Stimulated activated CD4-positive, alpha-beta T cell treated with anti-CD3 and anti-CD28 coated beads, Interleukin-15, amount 100 ng/mL, for 24 hours (primary cell): ENCODE measurements at regions not wholly inside any gene's neighbourhood (a gene's known extent, or its start where the extent isn't known, plus 50 kb on each side); places are given as distances from the start of the nearest gene placed in this dataset.

ENCODE experiments used
- DNase-seq: peaks from one replicate; pipeline ENCODE4 v3.0.0-alpha.2; 2020

DNA sequence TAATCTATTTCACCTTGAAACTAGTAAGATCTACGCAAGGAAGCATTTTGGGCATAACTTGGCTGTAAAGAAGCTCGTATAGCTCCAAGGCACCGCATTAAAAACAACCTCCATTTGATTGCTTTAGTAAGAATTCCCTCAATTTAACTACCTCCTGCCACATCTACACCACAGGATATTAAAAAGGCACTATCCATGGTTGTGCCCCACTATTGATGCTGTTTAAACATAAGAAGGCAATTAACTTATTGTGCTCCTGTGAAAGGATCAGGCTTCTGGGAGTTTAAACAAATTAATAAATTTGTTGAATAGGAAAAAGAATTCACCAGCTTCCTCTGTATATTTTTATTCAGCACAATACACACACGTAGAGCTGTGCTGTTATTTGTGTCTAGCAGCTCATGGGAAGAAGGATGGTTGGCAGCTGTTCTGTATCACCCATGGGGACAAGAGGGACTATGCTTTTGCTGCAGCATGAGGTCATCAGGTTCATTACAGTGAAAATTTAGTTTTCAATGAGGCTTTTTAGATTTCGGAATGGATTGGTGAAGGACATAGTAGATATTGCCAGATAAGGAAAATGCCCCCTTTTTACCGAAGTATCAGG, 513.3 kb downstream of the HAO1 start:
- DNase-seq, result no peak

- DNase-seq, result no peak
Measured at GRCh38 chr20:7428946-7429345, 511.3 kb downstream of the HAO1 start.

GRCh38 chr20:7432612-7433011, 507.6 kb downstream of the HAO1 start:
- DNase-seq, result no peak

DNA sequence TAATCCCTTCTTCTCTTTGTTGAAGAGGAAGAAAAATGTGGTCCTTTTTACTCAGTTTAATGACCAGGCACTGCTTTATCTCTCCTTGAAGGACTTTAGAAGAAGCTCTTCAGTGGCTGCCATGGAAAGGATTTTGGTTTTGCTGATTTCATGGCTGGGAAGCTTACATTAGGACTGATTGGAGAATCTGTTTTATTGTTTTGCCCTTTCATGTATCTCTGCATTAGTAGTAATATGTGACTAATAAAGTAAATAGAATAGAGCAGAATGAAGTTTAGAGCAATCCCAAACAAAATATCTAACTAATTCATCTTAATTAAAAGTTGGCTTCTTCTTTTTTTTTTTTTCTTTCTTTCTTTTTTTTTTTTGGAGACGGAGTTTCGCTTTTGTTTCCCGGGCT, 502.9 kb downstream of the HAO1 start:
- DNase-seq, result no peak

GRCh38 chr20:7449269-7449668, 491.0 kb downstream of the HAO1 start:
- DNase-seq, result no peak

GRCh38 chr20:7452890-7453289, 487.4 kb downstream of the HAO1 start:
- DNase-seq, result no peak

- no peak for DNase-seq
Measured at GRCh38 chr20:7454047-7454446, 486.2 kb downstream of the HAO1 start.

DNA sequence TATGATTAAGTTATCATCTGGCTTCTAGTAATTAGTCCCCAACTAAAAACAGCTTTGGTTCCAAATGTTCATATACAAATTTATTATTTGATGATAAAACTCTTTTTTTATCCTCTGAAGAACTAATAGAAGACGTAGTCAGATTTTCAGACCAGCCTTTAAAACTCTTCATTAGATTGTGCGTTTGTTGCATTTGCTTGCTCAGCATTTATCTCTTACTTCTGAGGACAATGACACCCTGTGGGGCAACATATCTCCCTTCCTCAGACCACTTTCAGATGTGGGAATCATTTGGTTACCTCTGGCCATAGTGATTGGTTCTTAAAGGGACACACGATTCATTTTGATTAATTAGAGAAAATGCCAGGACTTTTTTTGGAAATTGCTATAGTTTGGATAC, 481.8 kb downstream of the HAO1 start:
- no peak for DNase-seq

- no peak for DNase-seq
Measured at GRCh38 chr20:7459083-7459482, 481.2 kb downstream of the HAO1 start.

DNA sequence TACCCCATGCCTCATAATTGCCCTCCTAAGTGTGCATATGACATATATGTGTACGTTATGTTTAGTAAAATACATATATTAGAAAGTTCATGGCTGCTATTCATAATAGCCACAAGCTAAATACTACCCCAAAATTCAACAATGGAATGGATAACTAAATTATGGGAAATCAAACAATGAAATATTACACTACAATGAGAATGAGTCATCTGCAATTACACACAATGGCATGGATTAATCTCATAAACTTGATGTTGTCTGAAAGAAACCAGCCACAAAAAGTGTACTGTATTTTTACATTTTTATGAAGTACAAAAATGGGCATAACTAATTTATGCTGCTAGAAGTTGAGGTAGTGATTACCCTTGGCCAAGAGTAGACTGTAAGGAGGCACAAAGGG, 477.0 kb downstream of the HAO1 start:
- DNase-seq, result no peak

DNA sequence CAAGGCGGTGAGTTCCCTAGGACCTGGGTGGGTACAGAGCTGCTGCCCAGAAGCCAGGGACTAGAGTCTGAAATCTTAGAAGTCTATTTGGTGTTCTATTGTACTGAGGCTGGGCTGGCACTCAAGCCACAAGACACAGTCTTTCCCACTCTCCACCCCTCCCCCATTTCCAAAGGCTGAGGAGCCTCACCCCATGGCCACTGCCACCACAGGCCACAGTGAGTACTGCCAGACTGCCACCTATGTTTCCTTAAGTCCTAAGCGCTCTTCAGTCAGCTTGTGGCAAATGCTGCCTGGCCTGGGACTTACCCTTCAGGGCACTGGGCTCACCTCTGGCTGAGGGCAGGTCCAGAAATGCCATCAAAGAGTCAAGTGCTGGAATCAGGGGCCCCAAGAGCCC, 469.3 kb downstream of the HAO1 start:
- DNase-seq, result no peak

GRCh38 chr20:7490288-7490687, 450.0 kb downstream of the HAO1 start:
- no peak for DNase-seq

DNA sequence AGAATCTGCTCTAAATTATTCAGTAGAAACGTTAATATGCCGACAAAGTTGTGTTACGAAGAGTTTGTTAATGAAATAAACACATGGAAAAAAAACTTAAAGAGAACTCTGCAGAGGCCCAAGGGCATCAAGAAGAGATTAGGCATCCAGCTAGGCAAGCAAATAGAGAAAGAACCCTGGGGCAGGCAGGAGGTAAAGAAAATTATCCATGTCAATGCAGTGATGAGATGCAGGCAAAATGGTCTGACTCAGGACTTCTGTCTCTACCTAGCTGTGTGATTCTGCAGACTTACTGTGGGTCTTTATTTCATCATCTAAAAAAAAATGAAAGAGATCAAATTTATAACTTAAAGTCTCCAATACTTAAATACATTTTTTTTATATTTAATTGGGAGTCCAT, 448.0 kb downstream of the HAO1 start:
- DNase-seq, result no peak

DNA sequence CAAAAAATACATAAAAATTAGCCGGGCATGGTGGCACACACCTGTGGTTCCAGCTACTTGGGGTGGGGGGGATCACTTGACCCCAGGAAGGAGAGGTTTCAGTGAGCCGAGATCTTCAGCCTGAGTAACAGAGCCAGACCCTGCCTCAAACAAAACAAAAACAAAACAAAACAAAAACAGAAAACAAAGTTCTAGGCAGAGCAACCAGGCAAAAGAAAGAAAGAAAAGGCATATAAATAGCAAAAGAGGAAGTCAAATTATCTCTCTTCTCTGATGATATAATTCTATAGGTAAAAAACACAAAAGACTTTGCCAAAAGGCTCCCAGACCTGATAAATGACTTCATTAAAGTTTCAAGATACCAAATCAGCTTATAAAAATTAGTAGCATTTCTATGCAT, 446.9 kb downstream of the HAO1 start:
- DNase-seq, result no peak

GRCh38 chr20:7496394-7496991, 443.8 kb downstream of the HAO1 start:
- DNase-seq, result no peak

DNA sequence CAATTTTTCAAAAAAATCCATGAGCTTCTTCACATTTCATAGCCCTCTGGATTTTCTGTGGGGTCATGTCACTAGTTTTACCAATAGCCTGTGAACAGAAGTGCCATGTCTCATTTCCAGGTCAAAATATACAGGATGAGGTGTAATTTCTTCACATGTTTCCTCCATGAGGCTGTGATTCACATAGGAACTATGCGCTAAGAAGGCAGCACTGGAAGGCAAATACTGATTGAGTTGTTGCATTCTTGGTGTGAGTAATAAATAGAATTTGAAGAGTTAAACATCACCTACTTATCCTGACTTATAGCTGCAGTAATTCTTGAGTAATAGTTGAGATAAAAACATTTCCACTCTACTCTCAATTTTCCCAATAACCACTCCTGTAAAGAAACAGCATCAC, 442.3 kb downstream of the HAO1 start:
- no peak for DNase-seq

- no peak for DNase-seq
Measured at GRCh38 chr20:7499201-7499600, 441.1 kb downstream of the HAO1 start.

DNA sequence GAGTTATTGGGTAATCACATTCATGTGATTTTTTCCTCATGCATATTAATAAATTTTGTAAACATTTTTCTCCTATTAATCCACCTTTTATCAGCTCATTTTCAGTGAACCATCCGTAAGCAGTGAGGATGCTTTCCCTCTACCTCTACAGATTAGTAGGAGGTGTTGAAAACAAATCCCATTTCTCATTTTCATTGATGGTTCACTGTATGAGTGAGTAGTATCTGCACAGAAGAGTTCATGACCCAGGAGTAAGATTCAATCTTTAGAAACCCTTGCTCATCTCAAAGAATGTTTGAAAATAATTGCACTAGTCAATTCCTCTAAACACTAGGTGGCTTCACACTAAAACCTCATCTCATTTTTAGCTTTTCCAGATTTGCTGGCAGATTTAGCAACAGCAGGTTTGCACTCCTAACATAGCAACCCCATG, 440.0 kb downstream of the HAO1 start:
- no peak for DNase-seq

DNA sequence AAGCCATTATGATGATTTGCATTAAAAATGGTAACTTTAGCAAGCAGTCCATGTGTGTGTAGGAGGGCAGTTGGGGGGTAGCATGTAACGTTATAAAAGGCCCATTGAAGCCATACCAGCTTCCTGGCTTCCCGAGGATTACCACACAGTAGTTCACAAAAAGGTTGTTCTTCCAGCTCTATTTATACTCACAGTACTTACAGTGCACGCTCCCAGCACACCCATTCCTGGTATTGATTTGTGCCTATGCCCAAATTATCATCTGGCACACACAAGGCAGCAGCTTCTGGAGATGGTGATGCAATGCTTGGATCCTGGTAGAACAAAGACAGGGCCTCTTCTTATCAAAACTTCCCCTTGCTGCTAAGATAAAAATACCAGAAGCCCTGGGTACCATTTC, 436.8 kb downstream of the HAO1 start:
- DNase-seq, result no peak

DNA sequence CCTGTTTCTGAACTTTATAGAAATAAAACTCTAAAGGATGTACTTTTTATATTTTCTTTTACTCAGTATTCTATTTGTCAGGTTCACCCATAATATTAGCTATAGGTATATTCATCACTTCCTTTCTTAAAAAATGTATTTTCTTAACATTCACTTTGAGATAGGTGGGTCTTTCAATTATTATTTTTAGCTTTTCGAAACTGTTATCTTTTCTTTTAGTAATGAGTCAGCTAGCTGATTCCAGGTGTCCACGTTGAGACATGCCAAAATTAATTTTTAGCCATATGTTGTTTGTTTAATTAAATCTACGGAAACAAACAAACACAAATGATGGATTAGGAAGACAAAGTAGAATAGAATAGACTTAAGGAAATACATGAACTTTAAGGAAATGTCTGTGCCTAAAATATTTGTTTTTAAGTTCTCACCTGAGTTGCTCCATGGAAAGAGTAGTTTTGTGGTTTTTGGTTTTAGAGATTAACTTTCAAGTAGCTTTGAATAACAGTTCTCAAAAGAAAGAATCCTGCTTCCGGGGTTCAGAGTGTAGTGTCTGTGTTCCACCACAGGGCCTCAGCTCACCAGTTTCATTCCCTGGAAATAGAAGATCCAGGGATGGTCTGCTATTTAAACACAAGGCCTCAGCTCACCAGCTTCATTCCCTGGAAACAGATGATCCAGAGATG, 435.0 kb downstream of the HAO1 start:
- no peak for DNase-seq

DNA sequence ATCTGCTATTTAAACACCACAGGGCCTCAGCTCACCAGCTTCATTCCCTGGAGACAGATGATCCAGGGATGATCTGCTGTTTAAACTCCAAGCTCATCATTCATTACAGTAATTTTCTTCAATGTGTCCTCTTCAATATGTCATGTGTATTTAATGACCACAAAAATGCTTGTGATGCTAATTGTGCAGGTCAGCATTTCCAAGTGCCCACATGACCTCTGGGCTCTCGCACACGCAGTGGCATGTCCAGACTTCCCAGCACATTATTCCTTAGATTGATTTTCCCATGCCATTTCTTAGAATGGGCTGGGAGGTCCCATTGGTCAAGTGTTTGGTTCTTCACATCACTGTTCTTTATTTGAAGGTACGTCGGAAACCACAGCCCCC, 434.4 kb downstream of the HAO1 start:
- no peak for DNase-seq

GRCh38 chr20:7516621-7517111, 423.6 kb downstream of the HAO1 start:
- no peak for DNase-seq

DNA sequence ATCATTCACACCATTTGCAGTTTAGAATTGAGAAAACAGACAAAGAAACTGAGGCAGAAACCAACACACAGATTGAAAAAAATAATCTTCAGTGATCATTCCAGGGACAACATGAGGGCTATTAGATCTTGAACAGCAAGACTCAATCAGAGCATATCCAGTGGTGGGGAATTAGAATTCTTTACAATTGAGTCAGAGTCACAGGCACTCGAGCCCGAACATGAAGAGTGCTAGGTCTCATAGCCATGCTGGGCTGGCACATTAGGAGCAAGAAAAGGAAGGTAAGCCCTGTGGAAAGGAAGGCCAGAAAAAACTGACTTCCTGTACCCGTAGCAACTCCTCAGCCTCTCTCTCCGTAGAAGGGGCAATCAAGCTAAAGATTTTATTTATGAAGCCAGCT, 419.9 kb downstream of the HAO1 start:
- no peak for DNase-seq

DNA sequence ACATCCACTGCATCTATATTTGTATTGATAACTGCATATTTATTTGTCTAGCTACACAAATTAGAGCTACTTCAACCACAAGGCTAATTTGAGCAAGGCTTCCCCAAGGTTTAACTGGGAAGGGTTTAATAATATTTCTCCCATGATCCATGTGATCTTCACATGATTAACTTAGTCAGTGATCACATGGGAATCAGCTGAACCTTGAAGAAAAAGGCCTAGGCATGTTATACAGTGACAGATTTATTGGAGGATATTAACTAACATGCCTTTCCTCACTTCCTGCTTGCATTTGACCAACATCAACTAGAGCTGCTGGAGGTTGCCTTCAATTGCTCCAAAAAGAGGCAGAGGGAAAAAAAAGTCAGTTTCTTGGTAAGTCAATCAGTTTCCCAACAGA, 417.0 kb downstream of the HAO1 start:
- no peak for DNase-seq

- DNase-seq, result no peak
Measured at GRCh38 chr20:7540018-7540417, 400.2 kb downstream of the HAO1 start.
